Gastroesophageal sphincter (tissue), 4 donors: ENCODE measurements at regions not wholly inside any gene's neighbourhood (a gene's known extent, or its start where the extent isn't known, plus 50 kb on each side); places are given as distances from the start of the nearest gene placed in this dataset.

Experiments
- ATAC-seq: fragments of 150-250 bp; one replicate; pipeline ENCODE4 v1.9.1; 2016; ENCODE audit warnings: mild to moderate bottlenecking, moderate library complexity
- H3K27ac ChIP-seq, 4 donors: fragments of 200-600 bp; sonication (generic) in 3 of 4; 1 replicate in 3 of 4; 2 replicates in 1 of 4; pipeline ENCODE4 v1.5.1; 2016 to 2019
- H3K27me3 ChIP-seq: fragments of 200-600 bp; sonication (generic); one replicate; pipeline ENCODE4 v1.5.1; 2019
- H3K36me3 ChIP-seq, 2 donors: fragments of 200-600 bp; sonication (generic); one replicate each; pipeline ENCODE4 v1.5.1; 2019; ENCODE audit warnings: control low read depth in 1 of 2
- H3K4me1 ChIP-seq, 3 donors: fragments of 200-600 bp; sonication (generic); 1 replicate in 2 of 3; 2 replicates in 1 of 3; pipeline ENCODE4 v1.5.1; 2016 to 2019; ENCODE audit warnings: control low read depth in 2 of 3
- H3K4me3 ChIP-seq, 2 donors: fragments of 200-600 bp; sonication (generic); one replicate each; pipeline ENCODE4 v1.5.1; 2019; ENCODE audit warnings: mild to moderate bottlenecking in 1 of 2, moderate library complexity in 1 of 2
- H3K9me3 ChIP-seq, 3 donors: fragments of 200-600 bp; sonication (generic); one replicate each; pipeline ENCODE4 v1.5.1; 2017 to 2019; ENCODE audit warnings: control low read depth in 2 of 3
- CTCF ChIP-seq, 4 experiments: fragments of 200-600 bp in 2 of 4; fragments of 450-650 bp in 2 of 4; sonication (generic) in 1 of 4; IDR thresholded peaks; one replicate each; pipeline ENCODE4 v1.5.1; 2017 to 2019; ENCODE audit warnings: antibody characterized with exemption in 4 of 4, mild to moderate bottlenecking in 2 of 4, moderate library complexity in 2 of 4
- EP300 ChIP-seq: sonication (generic); formaldehyde crosslinking; IDR thresholded peaks from one replicate; pipeline ENCODE4 v1.6.1; 2017; ENCODE audit warnings: antibody characterized with exemption, mild to moderate bottlenecking
- POLR2A ChIP-seq, 2 donors: fragments of 450-650 bp; IDR thresholded peaks; one replicate each; pipeline ENCODE4 v1.6.1; 2017; ENCODE audit warnings: antibody characterized with exemption in 2 of 2, mild to moderate bottlenecking in 2 of 2, moderate library complexity in 1 of 2
- POLR2AphosphoS5 ChIP-seq: sonication (generic); formaldehyde crosslinking; IDR thresholded peaks from one replicate; pipeline ENCODE4 v1.6.1; 2017; ENCODE audit warnings: antibody characterized with exemption
- WGBS, 2 donors: methylation state at CpG; one replicate each; pipeline ENCODE4 v1.1.5; 2018; ENCODE audit warnings: low coverage in 1 of 2; 5-methylcytosine and 5-hydroxymethylcytosine counted together

- Histone ChIP-seq H3K4me3 (no peak overlapping the region), H3K27ac (no peak overlapping the region), H3K36me3 (no peaks in the 10 kb centered on the region), H3K27me3 (no peaks in the 10 kb centered on the region), H3K9me3 (no peaks in the 10 kb centered on the region), H3K4me1 (no peaks in the 10 kb centered on the region)
- no peak for ATAC-seq
- 60 to 72% methylated on average over 1 to 5 of the region's 5 CpGs for WGBS, 2 donors
- TF ChIP-seq POLR2A (IDR thresholded peaks at IDR 0.05) (no peak), POLR2AphosphoS5 (no peak), EP300 (no peak), CTCF (IDR thresholded peaks at IDR 0.05) (no peak)
Measured at GRCh38 chr4:163988391-163988790, 493.9 kb downstream of the TMA16 start.

- Histone ChIP-seq H3K4me3 (no peak overlapping the region), H3K27ac (no peak overlapping the region), H3K27me3 (no peaks in the 10 kb centered on the region), H3K36me3 (no peaks in the 10 kb centered on the region), H3K9me3 (no peaks in the 10 kb centered on the region), H3K4me1 (no peaks in the 10 kb centered on the region)
- TF ChIP-seq CTCF (IDR thresholded peaks at IDR 0.05) (no peak), POLR2A (IDR thresholded peaks at IDR 0.05) (no peak), EP300 (no peak), POLR2AphosphoS5 (no peak)
- no peak for ATAC-seq
- WGBS, 2 donors: 20 to 22% methylated on average over 2 to 6 of the region's 6 CpGs
Measured at GRCh38 chr4:163988865-163989264, 494.4 kb downstream of the TMA16 start.

GRCh38 chr4:163991298-163991865 lies 496.9 kb downstream of the TMA16 start:
- TF ChIP-seq CTCF (IDR thresholded peaks at IDR 0.05): no peak
- TF ChIP-seq POLR2AphosphoS5: no peak
- no peak for TF ChIP-seq EP300
- TF ChIP-seq POLR2A (IDR thresholded peaks at IDR 0.05): no peak
- Histone ChIP-seq H3K9me3 (no peaks in the 10 kb centered on the region), H3K27ac (no peak overlapping the region), H3K36me3 (no peaks in the 10 kb centered on the region), H3K4me3 (no peak overlapping the region), H3K27me3 (no peaks in the 10 kb centered on the region), H3K4me1 (no peaks in the 10 kb centered on the region)
- no peak for ATAC-seq
- WGBS, 2 donors: 48 to 76% methylated on average over 2 to 3 of the region's 3 CpGs

- peaks cover 0 to 7% (median 0%) of the 10 kb centered on the region in 3 donors for H3K9me3 ChIP-seq
- H3K4me3 ChIP-seq: no peak overlapping the region
- no peak for TF ChIP-seq POLR2A (IDR thresholded peaks at IDR 0.05)
- no peak for TF ChIP-seq CTCF (IDR thresholded peaks at IDR 0.05)
- TF ChIP-seq EP300: no peak
- H3K27me3 ChIP-seq: no peaks in the 10 kb centered on the region
- H3K27ac ChIP-seq: no peak overlapping the region
- H3K4me1 ChIP-seq: no peaks in the 10 kb centered on the region
- no peaks in the 10 kb centered on the region for H3K36me3 ChIP-seq
- ATAC-seq: no peak
- 74% methylated on average over 1 of the region's 1 CpG; no CpG with 5 or more reads in 1 of the 2 donors for WGBS, 2 donors
Measured at GRCh38 chr4:164009435-164009834, 514.9 kb downstream of the TMA16 start.

- H3K4me3 ChIP-seq: no peak overlapping the region
- H3K4me1 ChIP-seq: no peaks in the 10 kb centered on the region
- H3K27me3 ChIP-seq: no peaks in the 10 kb centered on the region
- WGBS, 2 donors: 66 to 70% methylated on average over 1 to 3 of the region's 4 CpGs
- H3K36me3 ChIP-seq: no peaks in the 10 kb centered on the region
- no peak overlapping the region for H3K27ac ChIP-seq
- no peak for ATAC-seq
- TF ChIP-seq CTCF (IDR thresholded peaks at IDR 0.05) (no peak), POLR2AphosphoS5 (no peak), EP300 (no peak), POLR2A (IDR thresholded peaks at IDR 0.05) (no peak)
- peaks cover 0 to 7% (median 0%) of the 10 kb centered on the region in 3 donors for H3K9me3 ChIP-seq
Measured at GRCh38 chr4:164011791-164012190, 517.3 kb downstream of the TMA16 start.
